HG02759 (cell line): ENCODE measurements at regions not wholly inside any gene's neighbourhood (a gene's known extent, or its start where the extent isn't known, plus 50 kb on each side); places are given as distances from the start of the nearest gene placed in this dataset.
"Not testable (repeated sequence)": the region's sequence is repeated elsewhere in the genome, so short reads cannot be mapped to it uniquely, and the experiment has no call there.

ENCODE experiments used
- ATAC-seq: cut with Tn5 transposase; IDR thresholded peaks from one replicate; pipeline ENCODE4 v1.9.1; 2021; ENCODE audit warnings: mild to moderate bottlenecking, moderate library complexity; ENCODE audit not compliant: unreplicated experiment

DNA sequence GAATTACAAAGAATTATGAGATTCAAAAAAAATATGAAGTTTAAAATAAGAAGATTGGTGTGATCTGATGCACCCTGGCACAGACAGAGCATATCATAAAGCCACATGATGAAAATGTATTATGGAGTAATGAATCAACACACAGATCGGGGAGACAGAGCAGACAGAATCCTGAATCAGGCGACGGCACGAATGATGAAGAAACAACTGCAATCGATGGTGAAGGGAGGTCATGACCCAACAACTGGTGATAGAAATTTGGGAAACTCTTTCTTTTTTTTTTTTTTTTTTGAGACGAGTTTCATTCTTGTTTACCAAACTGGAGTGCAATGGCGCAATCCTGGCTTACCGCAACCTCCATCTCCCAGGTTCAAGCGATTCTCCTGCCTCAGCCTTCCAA is 1054.0 kb downstream of the TYW1 start:
- no peak for ATAC-seq

- no peak for ATAC-seq
Measured at GRCh38 chr7:68058014-68058413, 1061.4 kb downstream of the TYW1 start.

- no peak for ATAC-seq
Measured at GRCh38 chr7:68063171-68063570, 1066.5 kb downstream of the TYW1 start.

DNA sequence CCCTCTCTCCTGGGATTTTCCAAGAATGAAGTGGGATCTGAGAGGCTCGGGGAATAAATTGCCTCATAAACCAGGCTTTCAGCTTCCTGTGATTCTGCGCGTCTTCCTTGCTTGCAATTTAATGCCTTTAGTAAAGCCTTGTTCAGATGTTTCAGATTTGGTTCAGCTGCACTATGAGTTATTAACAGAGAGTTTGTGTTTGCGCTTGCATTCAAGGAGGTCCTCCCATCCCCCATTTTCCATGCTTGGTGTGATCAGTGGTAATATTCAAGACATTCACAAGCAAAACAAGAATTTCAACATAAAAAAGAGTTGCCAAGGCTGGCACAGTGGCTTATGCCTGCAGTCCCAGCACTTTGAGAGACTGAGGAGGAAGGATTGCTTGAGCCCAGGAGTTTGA is 1068.9 kb downstream of the TYW1 start:
- ATAC-seq, result no peak

- ATAC-seq, result no peak
Measured at GRCh38 chr7:68067845-68068244, 1071.2 kb downstream of the TYW1 start.

DNA sequence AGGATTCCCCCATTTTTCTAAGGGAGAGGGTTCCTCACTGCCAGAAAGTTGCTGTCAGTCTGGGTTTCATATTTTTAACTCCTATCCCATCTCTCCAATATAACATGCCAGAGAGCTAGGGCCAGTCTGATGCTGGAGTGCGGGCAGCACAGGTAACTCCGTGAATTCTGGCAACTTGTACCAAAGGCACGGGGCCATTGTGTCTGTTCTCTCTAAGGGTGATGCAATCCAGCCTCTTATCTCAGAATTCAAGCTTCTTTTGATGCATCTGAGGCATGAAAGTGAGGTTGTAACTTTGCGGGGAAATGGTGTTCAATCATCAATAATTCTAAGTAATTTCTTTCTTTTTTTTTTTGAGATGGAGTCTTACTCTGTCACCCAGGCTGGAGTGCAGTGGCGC is 1074.4 kb downstream of the TYW1 start:
- ATAC-seq, result no peak

GRCh38 chr7:68073701-68074100 is 1077.1 kb downstream of the TYW1 start:
- ATAC-seq, result no peak

GRCh38 chr7:68074242-68074641 is 1077.6 kb downstream of the TYW1 start:
- no peak for ATAC-seq

DNA sequence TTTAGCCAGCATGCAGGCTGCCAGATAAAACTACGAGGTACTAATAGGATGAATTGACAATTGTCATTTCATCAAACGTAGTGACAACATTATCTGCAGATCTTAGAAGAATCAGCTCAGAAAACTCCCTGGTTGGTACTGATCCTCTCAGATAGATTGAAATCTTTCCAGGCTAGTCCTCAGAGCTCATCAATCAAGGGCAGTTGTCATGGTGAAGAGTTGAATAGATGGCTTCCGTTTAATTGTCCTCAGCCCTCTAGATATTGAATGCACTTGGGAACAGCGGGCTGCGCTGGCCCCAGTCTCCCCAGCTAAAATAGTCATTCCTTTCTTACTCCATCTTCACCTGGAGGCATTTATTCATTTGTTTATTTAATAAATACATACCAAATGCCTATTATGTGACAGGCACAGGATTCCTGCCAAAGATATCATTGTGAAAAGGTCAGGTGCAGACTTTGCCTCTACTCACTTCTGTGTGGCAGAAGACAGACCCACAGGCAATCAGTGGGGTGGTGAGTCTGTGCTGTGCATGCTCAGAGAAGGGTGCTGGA is 1081.6 kb downstream of the TYW1 start:
- ATAC-seq, result no peak

- not testable (repeated sequence) for ATAC-seq
Measured at GRCh38 chr7:68082066-68082960, 1085.7 kb downstream of the TYW1 start.

DNA sequence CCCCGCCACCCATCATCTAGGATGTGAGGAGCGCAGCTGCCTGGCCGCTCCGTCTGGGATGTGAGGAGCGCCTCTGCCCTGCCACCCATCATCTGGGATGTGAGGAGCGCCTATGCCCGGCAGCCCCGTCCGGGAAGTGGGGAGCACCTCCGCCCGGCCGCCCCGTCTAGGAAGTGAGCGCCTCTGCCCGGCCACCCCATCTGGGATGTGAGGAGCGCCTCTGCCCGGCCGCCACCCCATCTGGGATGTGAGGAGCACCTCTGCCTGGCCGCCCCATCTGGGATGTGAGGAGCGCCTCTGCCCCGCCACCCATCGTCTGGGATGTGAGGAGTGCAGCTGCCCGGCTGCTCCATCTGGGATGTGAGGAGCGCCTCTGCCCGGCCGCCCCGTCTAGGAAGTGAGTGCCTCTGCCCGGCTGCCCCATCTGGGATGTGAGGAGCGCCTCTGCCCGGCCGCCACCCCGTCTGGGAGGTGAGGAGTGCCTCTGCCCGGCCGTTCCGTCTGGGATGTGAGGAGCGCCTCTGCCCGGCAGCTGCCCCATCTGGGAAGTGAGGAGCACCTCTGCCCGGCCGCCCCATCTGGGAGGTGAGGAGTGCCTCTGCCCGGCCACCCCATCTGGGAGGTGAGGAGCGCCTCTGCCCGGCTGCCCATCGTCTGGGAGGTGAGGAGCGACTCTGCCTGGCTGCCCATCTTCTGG is 1086.5 kb downstream of the TYW1 start:
- not testable (repeated sequence) for ATAC-seq

GRCh38 chr7:68087401-68087800 is 1090.8 kb downstream of the TYW1 start:
- ATAC-seq, result no peak

- no peak for ATAC-seq
Measured at GRCh38 chr7:68088879-68089278, 1092.2 kb downstream of the TYW1 start.

DNA sequence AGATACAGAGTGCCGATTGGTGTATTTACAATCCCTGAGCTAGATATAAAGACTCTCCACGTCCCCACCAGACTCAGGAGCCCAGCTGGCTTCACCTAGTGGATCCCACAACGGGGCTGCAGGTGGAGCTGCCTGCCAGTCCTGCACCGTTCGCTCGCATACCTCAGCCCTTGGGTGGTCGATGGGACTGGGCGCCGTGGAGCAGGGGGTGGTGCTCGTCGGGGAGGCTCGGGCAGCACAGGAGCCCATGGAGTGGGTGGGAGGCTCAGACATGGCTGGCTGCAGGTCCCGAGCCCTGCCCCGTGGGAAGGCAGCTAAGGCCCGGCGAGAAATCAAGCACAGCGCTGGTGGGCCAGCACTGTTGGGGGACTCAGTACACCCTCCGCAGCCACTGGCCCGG is 1093.6 kb downstream of the TYW1 start:
- not testable (repeated sequence) for ATAC-seq

DNA sequence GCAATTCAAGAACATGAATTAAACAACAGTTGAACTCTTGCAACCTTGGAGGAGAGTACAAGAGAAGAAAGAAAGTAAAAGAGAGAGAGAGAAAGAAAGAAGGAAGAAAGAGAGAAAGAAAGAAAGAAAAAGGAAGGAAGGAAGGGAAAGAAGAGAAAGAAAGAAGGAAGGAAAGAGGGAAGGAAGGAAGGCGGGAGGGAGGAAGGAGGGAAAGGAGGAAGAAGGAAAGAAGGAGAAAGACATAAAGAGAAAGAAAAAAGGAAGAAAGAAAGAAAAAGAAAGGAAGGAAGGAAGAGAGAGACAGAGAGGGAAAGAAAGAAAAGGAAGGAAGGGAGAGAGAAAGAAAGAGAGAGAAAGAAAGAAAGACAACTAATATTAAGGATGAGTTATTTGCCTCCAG is 1106.7 kb downstream of the TYW1 start:
- no peak for ATAC-seq

DNA sequence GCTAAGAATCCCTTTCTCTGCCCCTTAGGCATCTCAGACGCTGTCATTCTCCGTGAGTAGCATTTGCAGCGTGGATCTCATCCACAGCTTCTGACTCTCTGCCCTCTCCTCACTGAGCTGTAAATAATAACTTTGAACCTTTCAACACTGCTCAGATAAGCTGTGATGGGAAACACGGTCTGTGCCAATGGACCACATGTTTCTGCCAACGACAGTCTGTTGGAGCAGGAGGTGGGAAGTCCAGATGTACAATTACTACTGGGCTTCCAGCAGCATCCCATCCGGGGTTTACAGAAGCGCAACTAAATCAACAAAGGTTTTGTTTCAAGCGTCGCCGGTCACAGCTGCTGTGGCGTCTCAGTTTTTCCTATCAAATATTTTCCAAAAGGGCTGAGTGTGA is 1110.6 kb downstream of the TYW1 start:
- ATAC-seq, result no peak

DNA sequence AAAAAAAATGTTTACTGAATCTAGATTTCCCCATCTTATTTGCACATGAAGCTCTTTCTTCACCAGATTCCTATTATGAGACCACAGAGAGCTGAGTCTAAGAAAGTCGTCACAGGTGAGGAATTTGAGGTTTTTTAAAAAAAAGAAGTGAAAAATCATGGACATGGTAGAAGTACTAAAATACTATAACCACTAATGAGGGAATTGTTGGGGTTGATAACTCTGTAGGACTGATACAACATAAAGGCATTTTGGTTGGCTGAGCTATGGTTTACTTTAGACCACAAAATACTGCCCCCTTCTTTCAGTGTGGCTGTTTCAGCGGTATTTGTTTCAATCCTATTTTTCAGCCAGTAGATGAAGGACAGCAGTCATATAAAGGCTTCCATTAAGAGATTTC is 1111.3 kb downstream of the TYW1 start:
- no peak for ATAC-seq

- ATAC-seq, result no peak
Measured at GRCh38 chr7:68109299-68109698, 1112.7 kb downstream of the TYW1 start.

GRCh38 chr7:68119411-68119810 is 1122.8 kb downstream of the TYW1 start:
- no peak for ATAC-seq

DNA sequence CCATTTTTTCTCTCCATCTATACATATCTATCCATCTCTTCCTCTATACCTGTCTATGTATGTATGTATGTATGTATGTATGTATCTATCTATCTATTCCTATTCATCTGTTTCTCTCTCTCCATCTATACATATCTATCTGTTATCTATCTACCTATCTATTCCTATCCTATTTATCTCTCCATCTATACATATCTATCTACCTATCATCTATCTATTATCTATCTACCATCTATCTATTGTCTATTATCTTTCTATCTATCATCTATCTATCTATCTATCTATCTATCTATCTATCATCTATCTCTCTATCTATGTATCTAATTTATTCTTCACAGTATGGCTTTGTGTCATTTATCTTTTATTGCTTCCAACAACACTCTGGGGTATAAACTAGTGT is 1124.4 kb downstream of the TYW1 start:
- no peak for ATAC-seq

DNA sequence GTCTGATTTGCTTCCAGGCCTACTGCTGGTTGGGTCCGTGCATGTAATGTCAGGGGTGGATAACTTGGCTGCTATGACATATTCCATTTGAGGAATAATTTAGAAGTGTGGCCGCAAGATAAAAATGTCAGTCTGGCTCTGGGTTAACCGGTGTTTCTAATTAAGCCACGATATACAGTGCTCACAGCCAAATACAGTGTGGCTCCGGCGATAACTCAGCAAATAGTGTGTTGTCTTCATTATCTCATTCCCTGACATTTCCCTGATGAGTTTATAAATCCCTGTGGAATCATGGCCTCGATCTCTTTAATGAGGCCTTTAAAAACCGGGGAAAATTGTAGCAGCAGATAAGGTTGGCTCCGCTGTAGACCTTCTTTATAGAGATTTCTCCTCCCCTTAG is 1125.0 kb downstream of the TYW1 start:
- ATAC-seq, result no peak

DNA sequence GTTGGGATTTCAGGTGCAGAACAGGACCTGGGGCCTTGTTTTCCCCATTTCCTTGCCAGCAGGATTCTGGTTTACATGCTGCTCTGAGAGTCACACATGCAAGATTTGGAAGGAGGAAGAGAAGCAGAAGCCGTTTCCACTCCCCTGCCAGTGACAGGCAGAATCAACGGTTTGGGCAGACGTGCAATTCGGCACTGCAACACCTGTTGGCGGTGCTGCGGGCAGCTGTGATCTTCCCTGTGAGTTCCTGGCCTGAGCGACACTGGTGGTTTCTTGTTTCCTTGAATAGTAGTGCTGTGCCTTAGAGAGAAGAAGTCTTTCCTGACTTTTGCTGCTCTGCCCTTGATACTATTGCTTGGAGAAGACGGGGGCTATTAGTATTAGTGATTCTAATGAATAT is 1126.2 kb downstream of the TYW1 start:
- ATAC-seq, result no peak
